DOHH2 (cell line): ENCODE measurements at regions not wholly inside any gene's neighbourhood (a gene's known extent, or its start where the extent isn't known, plus 50 kb on each side); places are given as distances from the start of the nearest gene placed in this dataset.

Source experiments
- EZH2phosphoT487 ChIP-seq: fragments of 200-600 bp; sonication (generic); IDR thresholded peaks from 2 replicates; pipeline ENCODE4 v1.6.1; 2017; ENCODE audit warnings: borderline replicate concordance, mild to moderate bottlenecking, antibody characterized with exemption, low read length, moderate library complexity, mixed read lengths
- TF ChIP-seq, protein P1 (sequence below): fragments of 200-600 bp; sonication (generic); IDR thresholded peaks from one replicate; pipeline ENCODE4 v1.5.1; 2014; ENCODE audit warnings: antibody characterized with exemption, mild to moderate bottlenecking, low read depth, low read length; ENCODE audit not compliant: poor library complexity, severe bottlenecking

DNA sequence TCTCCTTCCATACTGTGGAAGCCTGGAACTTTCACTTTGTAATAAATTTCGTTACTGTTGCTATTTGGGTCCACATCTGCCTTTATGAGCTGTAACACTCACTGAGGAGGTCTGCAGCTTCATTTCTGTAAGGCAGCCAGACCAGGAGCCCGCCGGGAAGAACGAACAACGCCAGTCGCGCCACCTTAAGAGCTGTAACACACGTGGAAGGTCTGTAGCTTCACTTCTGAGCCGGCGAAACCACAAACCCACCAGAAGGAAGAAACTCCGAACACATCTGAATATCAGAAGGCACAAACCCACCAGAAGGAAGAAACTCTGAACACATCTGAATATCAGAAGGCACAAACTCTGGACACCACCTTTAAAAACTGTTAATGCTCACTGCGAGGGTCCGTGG is 589.9 kb upstream of the SLC35B3 start:
- TF ChIP-seq, protein P1, sequence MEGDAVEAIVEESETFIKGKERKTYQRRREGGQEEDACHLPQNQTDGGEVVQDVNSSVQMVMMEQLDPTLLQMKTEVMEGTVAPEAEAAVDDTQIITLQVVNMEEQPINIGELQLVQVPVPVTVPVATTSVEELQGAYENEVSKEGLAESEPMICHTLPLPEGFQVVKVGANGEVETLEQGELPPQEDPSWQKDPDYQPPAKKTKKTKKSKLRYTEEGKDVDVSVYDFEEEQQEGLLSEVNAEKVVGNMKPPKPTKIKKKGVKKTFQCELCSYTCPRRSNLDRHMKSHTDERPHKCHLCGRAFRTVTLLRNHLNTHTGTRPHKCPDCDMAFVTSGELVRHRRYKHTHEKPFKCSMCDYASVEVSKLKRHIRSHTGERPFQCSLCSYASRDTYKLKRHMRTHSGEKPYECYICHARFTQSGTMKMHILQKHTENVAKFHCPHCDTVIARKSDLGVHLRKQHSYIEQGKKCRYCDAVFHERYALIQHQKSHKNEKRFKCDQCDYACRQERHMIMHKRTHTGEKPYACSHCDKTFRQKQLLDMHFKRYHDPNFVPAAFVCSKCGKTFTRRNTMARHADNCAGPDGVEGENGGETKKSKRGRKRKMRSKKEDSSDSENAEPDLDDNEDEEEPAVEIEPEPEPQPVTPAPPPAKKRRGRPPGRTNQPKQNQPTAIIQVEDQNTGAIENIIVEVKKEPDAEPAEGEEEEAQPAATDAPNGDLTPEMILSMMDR, result no peak
- TF ChIP-seq EZH2phosphoT487, result no peak
